Stimulated activated naive CD8-positive, alpha-beta T cell treated with anti-CD3 and anti-CD28 coated beads, Interleukin-15, amount 100 ng/mL, for 72 hours (primary cell): ENCODE measurements at regions not wholly inside any gene's neighbourhood (a gene's known extent, or its start where the extent isn't known, plus 50 kb on each side); places are given as distances from the start of the nearest gene placed in this dataset.
"Not testable (repeated sequence)": the region's sequence is repeated elsewhere in the genome, so short reads cannot be mapped to it uniquely, and the experiment has no call there.

Experiments used
- ATAC-seq: fragments of 150-1000 bp; cut with Tn5 transposase; 2 replicates; pipeline ENCODE4 v1.10.0; 2021; ENCODE audit warnings: mild to moderate bottlenecking, moderate library complexity
- DNase-seq, 2 donors: peaks; one replicate each; pipeline ENCODE4 v3.0.0; 2021 to 2022
- H3K27ac Mint-ChIP-seq, 2 donors: one replicate each; pipeline ENCODE4 v1.8.0; 2022; ENCODE audit warnings: mild to moderate bottlenecking in 2 of 2, mixed read lengths in 2 of 2, moderate library complexity in 2 of 2
- H3K27me3 Mint-ChIP-seq: one replicate; pipeline ENCODE4 v1.8.0; 2022; ENCODE audit warnings: mixed read lengths
- H3K4me1 Mint-ChIP-seq: one replicate; pipeline ENCODE4 v1.8.0; 2022; ENCODE audit warnings: mild to moderate bottlenecking, mixed read lengths
- H3K4me3 Mint-ChIP-seq, 2 donors: one replicate each; pipeline ENCODE4 v1.8.0; 2022; ENCODE audit warnings: mild to moderate bottlenecking in 2 of 2, mixed read lengths in 2 of 2, moderate library complexity in 1 of 2
- H3K9me3 Mint-ChIP-seq, 2 donors: one replicate each; pipeline ENCODE4 v1.8.0; 2022; ENCODE audit warnings: mixed read lengths in 2 of 2

DNA sequence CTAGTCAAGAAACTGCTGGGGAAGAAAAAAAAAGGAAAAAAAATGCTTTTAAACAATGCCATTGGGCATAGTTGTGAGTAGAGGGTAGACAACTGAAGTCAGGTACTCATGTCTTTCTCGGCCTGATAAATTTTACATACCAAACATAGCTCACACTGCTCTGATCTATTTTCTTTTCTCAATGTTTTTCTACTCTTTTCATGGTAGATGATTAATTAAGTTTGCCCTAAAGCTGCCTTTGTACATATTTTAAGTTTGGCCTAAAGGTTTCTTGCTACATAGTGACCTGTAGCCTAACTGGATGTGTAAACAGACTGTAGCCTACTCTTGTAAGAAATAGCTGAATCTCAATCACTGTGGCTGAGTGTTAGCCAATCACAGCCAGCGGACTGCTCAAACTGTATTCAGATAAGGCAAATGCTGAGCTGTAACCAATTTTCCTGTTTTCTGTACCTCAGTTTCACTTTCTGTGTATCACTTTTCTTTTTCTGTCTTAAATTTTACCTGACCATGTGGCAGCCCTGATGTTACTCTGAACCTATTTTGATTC, 121.0 kb downstream of the PCDH10 start:
- H3K27ac Mint-ChIP-seq: no peak overlapping the region
- H3K4me3 Mint-ChIP-seq: no peak overlapping the region
- H3K9me3 Mint-ChIP-seq: no peaks in the 10 kb centered on the region
- H3K4me1 Mint-ChIP-seq: no peaks in the 10 kb centered on the region
- ATAC-seq: no peak
- H3K27me3 Mint-ChIP-seq: no peaks in the 10 kb centered on the region
- no peak for DNase-seq

GRCh38 chr4:133268205-133268604, 119.1 kb downstream of the PCDH10 start:
- Mint-ChIP-seq H3K9me3 (no peaks in the 10 kb centered on the region), H3K4me3 (no peak overlapping the region), H3K4me1 (no peaks in the 10 kb centered on the region), H3K27ac (no peak overlapping the region), H3K27me3 (no peaks in the 10 kb centered on the region)
- ATAC-seq: no peak
- DNase-seq: no peak

DNA sequence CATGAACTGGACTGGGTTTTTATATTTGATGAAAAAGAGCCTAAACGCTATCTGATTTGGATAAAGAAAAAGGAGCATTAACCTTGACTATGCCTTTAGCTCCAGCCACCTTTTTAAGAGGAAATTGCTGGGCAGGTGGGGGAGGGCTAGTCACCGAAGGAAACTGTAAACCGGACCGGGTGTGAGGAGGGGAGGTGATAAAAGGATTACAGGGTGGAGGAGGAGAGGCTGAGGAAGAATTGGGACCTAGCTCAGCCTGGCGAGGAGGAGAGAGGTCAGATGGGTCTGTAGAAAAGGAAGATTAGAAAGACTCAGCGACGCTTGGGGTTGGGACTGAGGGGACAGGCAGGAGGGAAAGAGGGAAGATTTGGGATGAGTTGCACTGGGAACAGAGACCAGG, 118.4 kb downstream of the PCDH10 start:
- not testable (repeated sequence) for H3K4me3 Mint-ChIP-seq, DNase-seq, H3K9me3 Mint-ChIP-seq, H3K27ac Mint-ChIP-seq, H3K4me1 Mint-ChIP-seq, ATAC-seq, H3K27me3 Mint-ChIP-seq

- H3K27me3 Mint-ChIP-seq, DNase-seq, H3K4me1 Mint-ChIP-seq, H3K27ac Mint-ChIP-seq, ATAC-seq, H3K9me3 Mint-ChIP-seq, H3K4me3 Mint-ChIP-seq: not testable (repeated sequence)
Measured at GRCh38 chr4:133266966-133267365, 117.9 kb downstream of the PCDH10 start.

GRCh38 chr4:133264251-133264650, 115.2 kb downstream of the PCDH10 start:
- H3K27ac Mint-ChIP-seq, H3K9me3 Mint-ChIP-seq, ATAC-seq, DNase-seq, H3K4me1 Mint-ChIP-seq, H3K4me3 Mint-ChIP-seq, H3K27me3 Mint-ChIP-seq: not testable (repeated sequence)

DNA sequence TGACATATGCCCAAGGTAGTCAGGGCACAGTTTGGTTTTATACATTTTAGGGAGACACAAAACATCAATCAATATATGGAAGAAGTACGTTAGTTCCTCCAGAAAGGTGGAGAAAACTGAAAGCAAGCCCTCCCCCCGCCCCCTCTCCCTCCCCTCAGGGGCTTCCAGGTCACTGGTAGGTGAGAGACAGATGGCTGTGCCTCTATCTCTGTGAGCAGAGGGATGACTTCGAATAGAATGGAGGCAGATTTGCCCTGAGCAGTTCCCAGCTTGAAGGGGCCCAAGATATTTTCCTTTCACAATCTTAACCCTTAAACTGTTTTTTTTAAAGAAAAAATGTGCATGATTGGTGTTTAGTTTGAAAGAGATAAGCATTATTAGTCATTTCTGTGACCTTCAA, 114.0 kb downstream of the PCDH10 start:
- Mint-ChIP-seq H3K4me1 (no peaks in the 10 kb centered on the region), H3K4me3 (no peak overlapping the region), H3K27ac (no peak overlapping the region), H3K9me3 (no peaks in the 10 kb centered on the region), H3K27me3 (no peaks in the 10 kb centered on the region)
- ATAC-seq (no peak), DNase-seq (no peak)

- no peak for ATAC-seq
- Mint-ChIP-seq H3K27ac (no peak overlapping the region), H3K4me3 (no peak overlapping the region), H3K27me3 (no peaks in the 10 kb centered on the region), H3K9me3 (no peaks in the 10 kb centered on the region), H3K4me1 (no peaks in the 10 kb centered on the region)
- DNase-seq: no peak
Measured at GRCh38 chr4:133247861-133248260, 98.8 kb downstream of the PCDH10 start.

GRCh38 chr4:133245226-133245625, 96.1 kb downstream of the PCDH10 start:
- Mint-ChIP-seq H3K4me3 (no peak overlapping the region), H3K27ac (no peak overlapping the region), H3K4me1 (no peaks in the 10 kb centered on the region), H3K27me3 (no peaks in the 10 kb centered on the region), H3K9me3 (no peaks in the 10 kb centered on the region)
- ATAC-seq (no peak), DNase-seq (no peak)
